ENCODE measurements at regions not wholly inside any gene's neighbourhood (a gene's known extent, or its start where the extent isn't known, plus 50 kb on each side); places are given as distances from the start of the nearest gene placed in this dataset.

GRCh38 chr11:129283141-129283540 lies 91.0 kb upstream of the ARHGAP32 start:
- no peak for TF ChIP-seq TCF12 (IDR thresholded peaks at IDR 0.05; ENCODE audit: low read depth)
- no peak for TF ChIP-seq CEBPB (IDR thresholded peaks at IDR 0.05)
- TF ChIP-seq EP300 (IDR thresholded peaks at IDR 0.05; ENCODE audit: borderline replicate concordance), result no peak
- TF ChIP-seq CREB1 (IDR thresholded peaks at IDR 0.05; ENCODE audit: low read depth), result no peak
- no peak for TF ChIP-seq FOXM1 (IDR thresholded peaks at IDR 0.05; ENCODE audit: borderline replicate concordance, low read depth)
- TF ChIP-seq NFIC (IDR thresholded peaks at IDR 0.05), result no peak
- TF ChIP-seq REST (IDR thresholded peaks at IDR 0.05; ENCODE audit: low read depth), result no peak
- TF ChIP-seq EGR1 (IDR thresholded peaks at IDR 0.05), result no peak
- no peak for TF ChIP-seq USF1 (IDR thresholded peaks at IDR 0.05)
- TF ChIP-seq MAX (IDR thresholded peaks at IDR 0.05), result no peak

GRCh38 chr11:129282634-129283033 lies 90.5 kb upstream of the ARHGAP32 start:
- TF ChIP-seq EGR1 (IDR thresholded peaks at IDR 0.05) (no peak), ZBTB7A (IDR thresholded peaks at IDR 0.05; ENCODE audit: low read depth) (no peak), TCF12 (IDR thresholded peaks at IDR 0.05; ENCODE audit: low read depth) (no peak)

GRCh38 chr11:129281471-129282415 lies 89.6 kb upstream of the ARHGAP32 start:
- TF ChIP-seq TEAD4 (IDR thresholded peaks at IDR 0.05) (no peak), EP300 (IDR thresholded peaks at IDR 0.05; ENCODE audit: borderline replicate concordance) (no peak), REST (IDR thresholded peaks at IDR 0.05; ENCODE audit: low read depth) (no peak), YY1 (IDR thresholded peaks at IDR 0.05; ENCODE audit: low read depth) (no peak), NFIC (IDR thresholded peaks at IDR 0.05) (no peak), USF1 (IDR thresholded peaks at IDR 0.05) (no peak), EGR1 (IDR thresholded peaks at IDR 0.05) (no peak), TCF12 (IDR thresholded peaks at IDR 0.05; ENCODE audit: low read depth) (no peak), CREB1 (IDR thresholded peaks at IDR 0.05; ENCODE audit: low read depth) (no peak), TAF1 (IDR thresholded peaks at IDR 0.05; ENCODE audit: low read depth) (no peak), MAX (IDR thresholded peaks at IDR 0.05) (no peak), CEBPB (IDR thresholded peaks at IDR 0.05) (no peak)

- no peak for TF ChIP-seq TEAD4 (IDR thresholded peaks at IDR 0.05)
- no peak for TF ChIP-seq RAD21 (IDR thresholded peaks at IDR 0.05; ENCODE audit: low read depth)
- TF ChIP-seq YY1 (IDR thresholded peaks at IDR 0.05; ENCODE audit: low read depth), result no peak
- TF ChIP-seq TAF1 (IDR thresholded peaks at IDR 0.05; ENCODE audit: low read depth), result no peak
- TF ChIP-seq ZBTB7A (IDR thresholded peaks at IDR 0.05; ENCODE audit: low read depth), result no peak
- TF ChIP-seq EGR1 (IDR thresholded peaks at IDR 0.05), result no peak
- no peak for TF ChIP-seq CREB1 (IDR thresholded peaks at IDR 0.05; ENCODE audit: low read depth)
- TF ChIP-seq CEBPB (IDR thresholded peaks at IDR 0.05), result no peak
- TF ChIP-seq MAX (IDR thresholded peaks at IDR 0.05), result no peak
- TF ChIP-seq USF1 (IDR thresholded peaks at IDR 0.05), result no peak
- no peak for TF ChIP-seq FOXM1 (IDR thresholded peaks at IDR 0.05; ENCODE audit: borderline replicate concordance, low read depth)
- no peak for TF ChIP-seq REST (IDR thresholded peaks at IDR 0.05; ENCODE audit: low read depth)
- no peak for TF ChIP-seq EP300 (IDR thresholded peaks at IDR 0.05; ENCODE audit: borderline replicate concordance)
- no peak for TF ChIP-seq TCF12 (IDR thresholded peaks at IDR 0.05; ENCODE audit: low read depth)
- TF ChIP-seq NFIC (IDR thresholded peaks at IDR 0.05), result no peak
Measured at GRCh38 chr11:129280027-129280811, 88.1 kb upstream of the ARHGAP32 start.
